Stimulated activated CD4-positive, alpha-beta T cell treated with anti-CD3 and anti-CD28 coated beads, Interleukin-4, amount 100 ng/mL, for 4 hours (primary cell): ENCODE measurements at regions not wholly inside any gene's neighbourhood (a gene's known extent, or its start where the extent isn't known, plus 50 kb on each side); places are given as distances from the start of the nearest gene placed in this dataset.

Experiments
- DNase-seq, 2 experiments: peaks; one replicate each; pipeline ENCODE4 v3.0.0-alpha.2; 2020

DNA sequence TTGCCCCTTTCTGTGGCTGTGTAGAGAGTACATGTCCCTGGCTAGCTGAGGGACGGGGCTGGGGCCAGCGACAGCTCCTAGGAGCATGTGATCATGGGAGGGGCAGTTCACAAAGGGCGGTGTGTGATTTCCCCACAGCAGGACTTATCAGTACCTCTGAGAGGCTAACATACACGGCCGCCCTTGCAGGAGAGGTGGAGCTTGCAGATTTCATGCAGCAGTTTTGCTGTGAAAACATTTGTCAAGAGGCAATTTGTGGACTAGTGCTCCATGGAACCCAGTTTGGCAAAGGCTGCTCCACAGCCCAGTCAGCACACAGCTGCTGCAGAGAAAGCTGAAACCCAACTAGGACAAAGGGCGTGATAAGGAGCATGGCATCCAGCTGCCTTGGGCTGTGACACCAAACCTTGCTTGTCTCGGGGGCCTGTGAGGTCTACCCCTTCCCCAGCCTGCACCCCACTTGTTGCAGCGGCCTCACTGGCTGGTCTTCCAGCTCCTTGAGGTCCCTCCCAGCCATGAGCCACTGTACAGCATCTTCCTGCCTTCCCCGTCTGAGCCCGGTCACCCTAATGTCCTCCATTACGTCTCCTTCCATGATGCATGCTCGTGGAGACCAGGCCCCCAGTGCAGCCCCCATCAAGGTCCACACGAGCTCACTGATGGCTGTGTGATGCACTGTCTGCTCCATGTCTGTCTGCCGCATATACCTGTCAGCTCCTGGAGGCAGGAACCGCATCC, 121.4 kb upstream of the HDAC4 start:
- DNase-seq, result no peak

DNA sequence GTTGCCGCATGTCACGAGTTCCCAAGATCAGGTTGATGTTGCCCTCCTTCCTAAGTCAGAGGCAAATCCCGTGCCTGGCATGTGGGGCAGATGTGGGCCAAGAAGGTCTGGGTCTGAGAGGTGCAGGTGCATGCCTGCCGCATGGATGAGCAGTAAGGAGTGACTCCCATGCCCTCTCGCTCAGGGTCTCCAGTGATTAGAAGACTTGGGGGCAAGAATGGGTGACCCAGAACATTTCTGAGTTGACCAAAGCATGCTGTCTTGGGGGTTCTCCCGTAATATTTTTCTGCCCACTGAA, 120.6 kb upstream of the HDAC4 start:
- no peak for DNase-seq

DNA sequence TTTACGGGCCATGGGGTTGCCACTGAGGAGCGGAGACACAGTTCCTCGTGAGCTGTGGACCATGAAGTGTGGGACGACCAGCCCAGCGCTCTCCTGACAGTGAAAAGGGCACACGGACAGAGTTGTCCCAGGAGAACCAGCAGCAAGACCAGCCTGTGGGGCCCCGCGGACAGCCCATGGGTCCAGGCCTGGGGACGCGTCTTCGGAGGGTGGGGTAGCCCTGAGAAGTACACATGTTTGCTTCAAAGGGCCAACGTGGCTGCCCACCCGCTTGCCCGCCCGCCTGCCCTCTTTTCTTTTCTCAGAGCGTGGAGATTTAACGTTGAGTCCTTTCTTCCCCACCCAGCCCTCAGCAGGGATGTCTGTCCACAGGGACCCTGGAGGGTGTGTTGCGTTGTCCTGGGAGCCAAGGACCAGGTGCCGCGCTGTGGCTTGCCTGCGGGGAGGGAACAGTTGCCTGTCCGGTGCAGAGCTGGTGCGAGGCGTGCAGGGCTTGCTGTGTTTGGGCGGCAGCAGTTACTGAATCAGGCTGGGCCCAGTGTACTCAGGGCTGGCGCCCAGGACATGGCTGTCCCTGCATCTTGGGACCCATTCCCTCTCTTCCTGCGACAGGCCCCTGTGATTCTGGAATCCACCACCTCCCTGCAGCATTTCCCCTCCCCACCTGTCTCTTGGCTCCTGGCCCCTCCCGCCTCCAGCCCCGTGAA, 120.1 kb upstream of the HDAC4 start:
- DNase-seq, result no peak

DNA sequence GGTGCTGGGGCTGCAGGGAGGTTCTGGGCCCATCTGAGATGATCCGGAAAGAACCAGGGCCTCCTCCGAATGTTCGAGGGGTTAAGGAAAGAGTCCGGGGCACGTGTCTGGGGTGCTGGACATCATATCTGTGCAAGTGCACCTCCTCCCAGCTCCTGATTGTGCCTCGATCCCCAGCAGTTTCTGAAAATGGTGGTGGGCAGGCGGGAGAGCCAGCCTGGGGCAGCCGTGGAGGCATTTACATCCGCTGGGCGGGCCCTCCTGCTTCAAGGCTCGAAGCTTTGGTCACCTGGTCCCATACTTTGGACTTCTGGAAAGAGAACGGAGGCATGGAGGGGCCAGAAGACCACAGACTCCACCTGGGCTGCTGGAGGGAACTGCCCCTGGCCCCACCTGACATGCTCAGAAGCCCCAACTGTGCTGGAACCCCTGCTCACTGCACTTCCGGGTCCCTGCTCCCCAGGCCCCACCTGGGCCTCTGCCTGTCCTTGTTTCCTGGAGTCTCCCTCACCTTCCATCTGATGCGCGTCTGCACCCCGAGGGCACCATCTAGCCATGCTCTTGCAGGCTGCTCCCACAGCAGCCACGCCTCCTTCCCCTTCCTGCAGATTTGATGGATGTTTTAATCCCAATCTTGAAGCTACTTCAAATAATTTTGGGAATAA, 119.2 kb upstream of the HDAC4 start:
- DNase-seq, result no peak

DNA sequence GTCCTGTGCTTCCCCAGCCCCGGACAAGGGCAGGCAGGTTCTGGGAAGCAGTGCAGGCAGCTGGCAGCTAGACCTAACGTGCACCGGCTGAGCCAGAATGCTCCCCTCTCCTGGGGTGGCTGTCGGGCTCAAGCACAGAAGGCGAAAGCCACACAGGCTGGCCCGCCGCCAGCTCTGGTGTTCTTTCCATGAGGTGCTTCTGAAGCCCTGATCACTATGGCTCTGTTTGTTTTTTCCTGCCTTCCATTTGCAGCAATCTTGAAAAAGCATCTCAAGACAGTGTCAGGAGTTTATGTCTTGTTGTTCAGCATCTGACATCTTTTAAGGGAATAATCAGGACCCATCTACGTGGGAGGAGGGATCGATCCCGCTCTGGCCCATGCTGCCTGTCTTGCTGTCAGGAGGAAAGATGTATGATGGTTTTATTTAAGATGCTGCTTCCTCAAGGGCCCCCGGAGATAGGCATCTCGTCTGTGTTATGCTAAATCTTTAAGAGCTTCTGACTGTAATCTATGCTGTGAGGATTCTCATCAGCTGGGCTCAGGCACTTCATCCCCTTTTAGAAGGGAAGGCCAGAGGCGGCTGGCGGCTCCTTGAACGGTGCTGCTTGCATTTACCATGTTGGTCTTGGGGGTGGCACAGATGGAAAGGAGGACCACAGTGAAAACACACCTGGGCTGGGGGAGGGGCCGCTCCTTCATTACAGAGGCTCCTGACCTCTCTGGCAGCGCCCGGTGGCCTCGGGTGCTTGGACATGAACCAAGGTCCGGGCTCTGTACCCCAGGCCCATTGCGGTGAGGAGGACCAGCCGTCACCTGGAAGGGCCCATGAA, 118.5 kb upstream of the HDAC4 start:
- DNase-seq, result no peak

DNA sequence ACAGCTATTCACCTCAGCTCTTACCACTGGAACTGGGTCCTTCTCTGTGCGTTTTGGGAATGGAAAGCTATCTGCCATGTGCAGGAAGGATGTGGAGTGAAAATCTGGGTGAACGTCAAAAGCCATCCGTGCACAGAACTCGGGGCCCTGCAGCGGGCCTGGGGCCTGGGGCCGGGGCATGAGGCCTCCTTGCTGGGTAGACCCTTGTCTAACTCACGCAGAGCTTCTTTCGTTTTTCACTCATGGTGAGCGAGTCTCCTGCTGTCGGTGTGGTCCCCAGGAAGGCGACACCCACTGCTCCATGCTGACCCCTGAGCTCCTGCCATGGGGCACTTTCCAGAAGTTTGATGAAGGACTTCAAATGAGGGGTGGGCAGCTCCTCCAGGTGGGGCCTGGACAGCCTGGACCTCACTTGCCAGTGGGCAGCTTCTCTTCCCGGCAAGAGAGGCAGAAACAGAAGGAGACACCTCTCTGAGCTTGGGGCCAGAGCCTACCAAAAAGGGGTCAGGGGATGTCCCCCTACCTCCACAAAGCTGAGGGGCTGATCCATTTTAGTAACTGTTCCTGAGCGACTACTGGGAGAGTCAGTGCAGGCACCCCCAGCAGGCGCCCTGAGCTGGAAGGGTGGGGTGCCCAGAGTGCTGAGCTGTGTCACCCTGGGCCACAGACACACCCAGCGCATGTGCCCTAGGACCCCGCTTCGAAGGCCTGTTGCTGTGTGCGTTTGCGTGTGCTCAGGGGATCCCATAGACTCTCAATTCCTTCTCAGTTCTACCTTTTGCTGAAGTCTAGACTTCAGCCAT, 117.7 kb upstream of the HDAC4 start:
- no peak for DNase-seq

DNA sequence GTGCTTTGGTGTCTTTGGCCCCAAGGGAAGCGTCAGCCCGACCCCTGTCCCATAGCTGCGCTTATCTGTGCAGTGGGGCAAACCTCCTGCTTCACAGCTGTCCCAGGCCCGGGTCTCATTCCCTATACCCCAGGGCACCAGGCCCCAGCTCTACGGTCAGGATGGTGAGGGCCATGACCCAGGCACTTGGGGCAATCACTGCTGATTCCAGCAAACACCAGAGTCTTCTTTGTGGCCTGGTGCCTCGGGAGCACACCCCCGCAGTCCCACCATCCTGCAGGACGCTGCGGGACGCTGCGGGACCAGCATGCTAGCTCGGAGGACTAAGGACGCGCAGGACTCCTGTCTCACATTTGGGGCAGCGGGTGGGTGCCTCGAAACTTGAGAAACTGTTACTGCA, 116.9 kb upstream of the HDAC4 start:
- DNase-seq, result no peak

DNA sequence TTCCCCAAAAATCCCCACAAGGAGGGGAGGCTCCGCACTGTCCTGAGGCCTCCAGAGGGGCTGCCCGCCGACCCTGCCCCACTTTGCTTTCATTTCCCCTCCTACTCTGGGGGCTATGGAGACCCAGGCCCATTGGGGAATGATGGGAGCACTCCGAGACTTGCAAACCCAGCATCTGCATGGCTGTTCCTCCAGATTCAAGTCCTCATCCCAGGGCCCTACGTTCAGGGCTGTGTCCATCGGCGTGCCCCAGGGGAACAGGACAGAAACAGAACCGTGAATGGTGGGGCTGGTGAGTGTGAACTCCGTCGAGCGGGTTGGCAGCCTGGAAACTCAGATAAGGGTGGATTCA, 116.1 kb upstream of the HDAC4 start:
- DNase-seq, result no peak

DNA sequence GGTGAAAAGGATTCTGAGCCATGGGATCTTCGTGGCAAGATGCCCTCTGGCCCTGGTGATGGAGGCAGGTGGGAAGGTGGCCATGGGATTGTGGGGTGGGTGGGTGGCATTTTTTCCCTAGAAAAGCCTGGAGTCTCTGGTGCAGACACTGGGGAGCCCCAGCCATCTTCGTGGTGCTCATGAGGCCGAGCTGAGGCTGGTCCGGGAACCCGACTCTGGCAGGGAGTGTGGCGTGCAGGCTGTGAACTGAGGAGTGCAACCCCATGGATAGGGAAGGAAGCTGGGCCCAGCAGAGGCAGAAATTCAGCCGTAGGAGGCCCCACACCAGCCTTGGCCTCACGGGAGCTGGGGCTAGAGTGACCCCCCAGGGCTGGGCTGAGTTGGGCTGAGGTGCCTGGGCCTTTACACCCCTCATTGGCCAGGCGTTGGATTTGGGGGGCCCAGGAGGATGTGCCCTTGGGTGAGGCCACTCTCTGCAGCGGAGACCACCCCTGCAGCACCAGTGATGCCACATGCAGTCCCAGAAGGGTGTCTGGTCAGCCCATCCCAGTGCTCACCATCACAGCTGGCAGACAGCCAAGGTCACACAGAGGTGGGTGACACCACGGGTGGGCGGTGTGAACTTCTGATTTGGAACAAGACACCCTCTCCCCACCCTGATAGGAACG, 115.6 kb upstream of the HDAC4 start:
- no peak for DNase-seq

DNA sequence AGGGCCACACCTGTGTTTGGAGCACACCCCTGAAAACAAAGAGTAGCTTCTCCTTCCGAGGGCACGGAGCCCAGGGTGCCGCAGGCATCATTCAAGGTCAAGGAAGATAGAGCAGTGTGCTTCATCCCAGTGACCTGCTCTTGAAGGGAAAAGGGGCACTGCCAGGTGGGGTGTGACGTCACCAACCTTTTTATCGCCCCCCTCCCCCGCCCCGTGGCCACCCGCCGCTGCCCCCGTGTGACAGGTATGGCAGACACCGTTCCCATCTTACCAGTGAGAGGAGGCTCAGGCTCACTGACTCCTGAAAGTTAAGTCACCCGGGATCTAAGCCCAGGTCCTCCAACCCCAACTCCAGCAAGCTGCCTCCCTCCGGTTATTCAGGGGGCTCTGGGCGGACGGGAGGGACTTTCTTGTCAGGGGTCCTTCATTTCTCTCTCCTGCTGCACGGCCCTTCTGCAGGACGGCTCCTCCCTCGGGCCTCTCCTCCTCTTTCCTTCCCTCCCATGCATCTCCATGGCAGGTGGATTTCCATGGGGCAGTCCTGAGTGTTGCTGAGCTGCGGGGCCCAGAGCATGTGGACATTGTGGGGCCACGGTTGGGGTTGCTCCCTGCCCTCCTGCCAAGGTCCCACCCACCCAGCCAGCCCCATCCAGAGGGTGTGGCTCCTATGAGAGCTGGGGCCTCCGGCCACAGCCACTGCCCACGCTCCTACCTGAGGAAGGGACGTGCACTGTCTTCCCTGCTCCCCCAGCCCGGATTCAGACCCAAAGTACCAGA, 114.1 kb upstream of the HDAC4 start:
- DNase-seq, result no peak

DNA sequence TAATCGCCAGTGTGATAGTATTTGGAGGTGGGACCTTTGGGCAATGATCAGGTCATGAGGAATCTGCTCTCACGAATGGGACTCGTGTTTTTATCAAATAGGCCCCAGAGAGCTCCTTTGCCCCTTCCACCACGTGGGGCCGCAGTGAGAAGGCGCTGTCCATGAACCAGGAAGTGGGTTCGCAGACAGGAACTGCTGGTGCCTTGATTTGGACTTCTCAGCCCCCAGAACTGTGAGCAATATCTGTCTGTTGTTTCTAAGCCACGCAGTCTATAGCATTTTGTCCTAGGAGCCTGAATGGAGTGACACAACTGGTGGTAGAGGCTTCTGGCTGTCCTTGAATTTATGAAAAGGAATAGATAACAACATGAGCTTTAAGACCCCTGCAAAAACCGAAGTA, 111.2 kb upstream of the HDAC4 start:
- no peak for DNase-seq

DNA sequence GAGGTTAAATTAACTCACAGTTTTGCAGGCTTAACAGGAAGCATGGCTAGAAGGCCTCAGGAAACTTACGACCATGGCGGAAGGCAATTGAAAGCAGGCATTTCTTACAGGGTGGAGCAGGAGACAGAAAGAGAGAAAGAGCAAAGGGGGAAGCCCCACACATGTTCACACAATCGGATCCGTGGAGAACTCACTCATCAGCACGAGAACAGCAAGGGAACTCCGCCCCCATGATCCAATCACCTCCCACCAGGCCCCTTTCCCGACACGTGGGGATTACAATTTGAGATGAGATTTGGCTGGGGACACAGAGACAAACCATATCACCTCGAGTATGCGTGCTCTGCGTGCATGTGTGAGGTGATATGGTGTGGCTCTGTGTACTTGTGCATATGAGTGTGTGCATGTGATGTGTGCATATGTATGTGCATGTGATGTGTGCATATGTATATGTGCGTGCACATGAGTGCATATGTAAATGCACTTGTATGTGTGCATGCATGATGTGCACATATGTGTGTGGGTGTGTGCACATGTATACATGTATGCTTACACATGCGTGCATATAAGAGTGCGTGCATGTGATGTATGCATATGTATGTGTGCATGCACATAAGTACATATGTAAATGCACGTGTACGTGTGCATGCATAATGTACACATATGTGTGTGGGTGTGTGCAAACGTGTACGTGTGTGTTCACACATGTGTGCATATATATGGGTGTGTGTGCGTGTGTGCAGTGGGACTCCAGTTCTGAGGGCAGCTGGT, 108.7 kb upstream of the HDAC4 start:
- no peak for DNase-seq

DNA sequence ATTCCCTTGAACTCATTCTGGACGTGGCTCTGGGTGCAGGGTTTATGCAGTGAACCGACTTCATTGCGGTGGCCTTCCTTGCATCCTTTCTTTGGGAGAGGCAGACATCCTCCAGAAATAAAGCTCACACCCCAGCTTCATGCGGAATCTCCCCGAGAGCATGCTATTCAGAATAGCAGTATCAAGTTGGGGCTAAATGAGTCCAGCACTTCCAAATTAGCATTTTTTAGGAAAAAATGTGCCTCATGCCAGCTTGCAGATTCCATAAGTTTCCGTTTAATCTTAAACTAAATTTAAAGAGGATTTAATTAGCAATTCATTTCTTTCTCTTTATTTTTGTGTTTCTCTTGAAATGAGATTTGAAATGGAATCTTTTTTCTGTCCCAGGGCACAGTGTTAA, 107.4 kb upstream of the HDAC4 start:
- no peak for DNase-seq

DNA sequence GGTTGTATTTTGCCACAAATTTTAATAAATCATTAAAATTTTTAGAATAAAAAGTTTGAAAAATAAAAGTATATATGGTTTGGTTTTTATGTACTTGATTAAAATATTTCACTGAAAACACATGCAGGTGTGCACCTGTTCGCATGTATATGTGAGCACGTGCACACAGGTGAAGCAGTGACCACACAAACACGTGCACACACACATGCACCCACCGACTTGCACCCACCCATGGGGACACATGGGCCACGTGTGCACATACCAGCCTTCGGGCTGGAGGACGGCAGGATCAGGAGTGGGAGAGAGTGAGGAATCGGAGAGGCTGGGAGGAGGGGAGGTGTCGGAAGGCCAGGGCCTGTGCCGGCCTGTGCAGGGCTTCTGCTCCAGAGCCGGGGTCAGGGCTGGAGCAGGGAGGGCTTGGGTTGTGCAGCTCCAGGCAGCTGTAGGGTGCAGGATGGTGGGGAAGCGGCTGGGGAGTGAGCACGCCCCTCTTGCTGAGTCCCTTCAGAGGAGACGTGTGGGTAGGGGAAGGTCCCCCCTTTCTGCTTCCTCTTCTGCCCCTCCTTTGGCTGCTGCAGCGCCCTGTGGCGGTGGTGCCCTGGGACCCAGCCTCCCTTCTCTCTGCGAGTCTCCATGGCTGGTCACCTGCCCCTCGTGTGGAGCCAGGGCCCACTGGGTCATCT, 106.9 kb upstream of the HDAC4 start:
- DNase-seq, result no peak

DNA sequence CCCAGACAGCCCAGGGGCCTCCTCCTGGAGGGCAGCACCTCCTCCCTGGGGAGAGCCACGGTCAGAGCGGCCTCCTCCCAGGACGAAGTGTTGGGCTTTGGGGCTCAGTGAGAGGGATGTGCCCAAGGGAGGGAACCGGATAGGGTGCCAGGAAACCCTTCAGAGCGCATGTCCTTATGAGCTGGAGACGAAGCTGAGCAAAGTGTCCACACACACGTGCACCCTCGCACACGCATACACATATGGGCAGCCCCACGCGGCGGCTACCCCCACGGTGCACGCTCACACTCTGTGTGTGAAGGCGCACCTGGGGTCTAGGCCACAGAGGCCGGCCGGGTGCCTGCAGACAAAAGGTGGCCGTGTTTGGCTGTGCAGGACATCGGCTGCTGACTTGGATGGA, 106.1 kb upstream of the HDAC4 start:
- no peak for DNase-seq

DNA sequence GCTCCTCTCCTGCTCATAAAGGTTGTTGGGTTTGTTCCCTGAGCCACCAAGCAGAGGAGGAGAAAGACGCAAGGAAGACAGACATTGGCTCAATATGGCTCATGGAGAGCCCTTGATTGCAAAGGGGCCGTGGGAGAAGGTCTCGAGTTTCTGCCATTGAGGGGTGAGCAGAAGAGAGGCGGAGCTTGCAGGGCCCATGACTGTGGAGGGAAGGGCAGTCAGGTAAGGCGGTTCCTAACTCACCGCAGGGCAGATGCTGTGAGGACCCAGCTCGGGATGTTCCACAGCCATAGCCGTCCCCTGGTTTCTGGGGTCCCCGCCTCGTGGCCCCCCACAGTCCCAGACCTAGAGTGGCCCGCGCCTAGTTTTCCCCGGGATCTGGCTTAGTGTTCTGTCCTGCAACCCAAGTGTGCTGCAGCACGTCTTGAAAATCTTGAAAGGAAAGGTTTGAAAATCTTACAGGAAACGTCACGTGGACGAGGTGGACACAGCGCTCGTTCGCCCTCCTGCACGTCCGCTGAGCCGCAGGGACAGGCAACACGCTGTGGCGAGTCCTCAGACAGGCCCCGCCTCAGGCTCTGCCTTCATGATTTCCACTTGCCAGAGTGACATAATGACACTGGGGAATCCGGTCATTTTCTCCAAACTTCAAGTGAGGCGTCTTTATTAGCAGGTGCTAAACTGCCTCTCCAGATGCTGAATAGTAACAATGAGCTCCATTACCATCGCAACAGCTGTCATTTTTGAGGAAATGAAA, 105.5 kb upstream of the HDAC4 start:
- no peak for DNase-seq

DNA sequence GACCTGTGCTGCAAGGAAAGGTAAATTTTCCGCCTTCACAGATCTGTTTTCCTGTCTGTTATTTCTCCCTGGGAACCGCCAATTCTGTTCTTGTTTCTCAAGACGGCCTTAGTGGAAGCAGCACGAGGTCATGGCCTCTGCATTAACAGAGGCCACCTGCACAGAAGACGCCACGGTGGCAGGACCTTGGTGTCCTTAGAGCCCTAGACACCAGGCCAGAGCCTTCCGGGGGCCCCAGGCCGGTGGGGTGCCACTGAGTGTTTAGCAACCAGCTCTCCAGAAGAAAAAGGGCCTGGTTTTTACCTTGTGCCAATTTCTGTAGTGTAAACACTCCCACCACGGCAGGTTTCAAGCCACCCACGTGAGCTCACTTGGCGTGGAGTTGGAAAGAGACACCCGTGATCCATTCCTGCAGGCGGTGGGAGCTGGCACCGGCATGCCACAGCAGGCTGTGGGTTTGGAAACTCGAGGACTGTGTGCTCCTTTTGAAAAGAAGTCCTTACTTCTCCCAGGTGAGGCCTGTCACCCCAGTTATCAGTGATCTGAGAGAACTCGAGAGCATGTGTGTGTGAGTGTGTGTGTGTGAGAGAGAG, 103.9 kb upstream of the HDAC4 start:
- DNase-seq, result no peak

DNA sequence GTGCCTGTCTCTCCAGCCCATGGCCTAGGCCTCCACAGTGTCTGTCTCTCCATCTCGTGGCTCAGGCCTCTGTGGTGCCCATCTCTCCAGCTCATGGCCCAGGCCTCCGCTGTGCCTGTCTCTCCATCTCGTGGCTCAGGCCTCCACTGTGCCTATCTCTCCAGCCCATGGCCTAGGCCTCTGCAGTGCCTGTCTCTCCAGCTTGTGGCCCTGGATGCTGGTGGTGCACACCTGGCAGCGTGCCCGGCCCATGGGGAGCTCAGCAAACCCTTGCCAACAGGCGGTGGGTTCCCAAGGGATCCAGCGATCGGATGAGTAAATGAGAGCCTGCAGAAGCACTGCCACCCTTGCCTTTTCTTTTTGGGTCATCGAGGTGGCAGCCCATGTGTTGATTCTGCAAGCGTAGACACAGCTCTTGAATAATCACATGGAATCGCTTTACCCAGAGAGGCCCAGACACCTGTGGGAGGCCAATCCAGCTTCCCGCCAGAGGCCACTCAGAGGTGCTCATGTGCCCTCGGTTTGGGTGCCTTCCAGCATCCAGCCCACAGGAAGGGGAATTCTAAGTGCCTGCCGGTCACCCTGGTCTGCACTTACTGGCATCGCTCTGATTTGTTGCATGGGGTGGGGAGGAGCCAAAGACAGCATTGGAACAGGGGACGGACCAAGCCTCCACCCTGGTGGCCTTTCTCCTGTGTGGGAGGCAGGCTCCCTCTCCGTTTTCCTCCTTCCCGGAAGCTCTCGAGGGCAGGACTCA, 101.8 kb upstream of the HDAC4 start:
- no peak for DNase-seq
